ENCODE measurements at regions not wholly inside any gene's neighbourhood (a gene's known extent, or its start where the extent isn't known, plus 50 kb on each side); places are given as distances from the start of the nearest gene placed in this dataset.

GRCh38 chr12:62008703-62009102, 251.5 kb upstream of the USP15 start:
- TF ChIP-seq CTCF (IDR thresholded peaks at IDR 0.05; ENCODE audit: insufficient read depth, low read length, poor library complexity, severe bottlenecking) (no peak), EZH2phosphoT487 (conservative IDR thresholded peaks at IDR 0.05; ENCODE audit: low read length) (no peak)
